ENCODE measurements at regions not wholly inside any gene's neighbourhood (a gene's known extent, or its start where the extent isn't known, plus 50 kb on each side); places are given as distances from the start of the nearest gene placed in this dataset.

DNA sequence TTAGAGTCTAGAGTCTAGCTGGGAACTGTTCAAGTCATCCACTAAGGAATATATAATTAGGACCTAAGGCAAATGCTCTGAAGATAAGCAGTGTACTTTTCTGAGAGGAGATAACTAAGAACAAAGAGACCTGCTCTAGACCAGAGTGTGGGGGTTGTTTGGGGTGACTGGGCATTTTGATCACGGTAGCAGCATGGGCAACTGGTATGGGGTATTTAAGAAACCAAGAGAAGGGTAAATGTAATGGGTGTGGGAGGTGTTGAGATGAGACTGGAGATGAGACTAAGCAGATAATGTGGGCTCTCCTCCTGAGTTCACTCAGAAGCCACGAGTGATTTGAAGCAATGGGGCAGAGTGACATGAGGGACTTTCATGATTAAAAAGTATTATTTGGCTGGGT lies 1082.9 kb downstream of the GATA3 start:
- TF ChIP-seq, protein P1, sequence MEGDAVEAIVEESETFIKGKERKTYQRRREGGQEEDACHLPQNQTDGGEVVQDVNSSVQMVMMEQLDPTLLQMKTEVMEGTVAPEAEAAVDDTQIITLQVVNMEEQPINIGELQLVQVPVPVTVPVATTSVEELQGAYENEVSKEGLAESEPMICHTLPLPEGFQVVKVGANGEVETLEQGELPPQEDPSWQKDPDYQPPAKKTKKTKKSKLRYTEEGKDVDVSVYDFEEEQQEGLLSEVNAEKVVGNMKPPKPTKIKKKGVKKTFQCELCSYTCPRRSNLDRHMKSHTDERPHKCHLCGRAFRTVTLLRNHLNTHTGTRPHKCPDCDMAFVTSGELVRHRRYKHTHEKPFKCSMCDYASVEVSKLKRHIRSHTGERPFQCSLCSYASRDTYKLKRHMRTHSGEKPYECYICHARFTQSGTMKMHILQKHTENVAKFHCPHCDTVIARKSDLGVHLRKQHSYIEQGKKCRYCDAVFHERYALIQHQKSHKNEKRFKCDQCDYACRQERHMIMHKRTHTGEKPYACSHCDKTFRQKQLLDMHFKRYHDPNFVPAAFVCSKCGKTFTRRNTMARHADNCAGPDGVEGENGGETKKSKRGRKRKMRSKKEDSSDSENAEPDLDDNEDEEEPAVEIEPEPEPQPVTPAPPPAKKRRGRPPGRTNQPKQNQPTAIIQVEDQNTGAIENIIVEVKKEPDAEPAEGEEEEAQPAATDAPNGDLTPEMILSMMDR (conservative IDR thresholded peaks at IDR 0.05; ENCODE audit: low read depth, low read length), result no peak
- no peak for TF ChIP-seq MAFK (IDR thresholded peaks at IDR 0.05; ENCODE audit: low read depth, low read length)
- TF ChIP-seq POLR2A (IDR thresholded peaks at IDR 0.05; ENCODE audit: low read depth, low read length), result no peak
- no peak for TF ChIP-seq RAD21 (IDR thresholded peaks at IDR 0.05; ENCODE audit: low read length)
- TF ChIP-seq MXI1 (IDR thresholded peaks at IDR 0.05; ENCODE audit: borderline replicate concordance, low read depth, low read length), result no peak
- TF ChIP-seq, protein P2, sequence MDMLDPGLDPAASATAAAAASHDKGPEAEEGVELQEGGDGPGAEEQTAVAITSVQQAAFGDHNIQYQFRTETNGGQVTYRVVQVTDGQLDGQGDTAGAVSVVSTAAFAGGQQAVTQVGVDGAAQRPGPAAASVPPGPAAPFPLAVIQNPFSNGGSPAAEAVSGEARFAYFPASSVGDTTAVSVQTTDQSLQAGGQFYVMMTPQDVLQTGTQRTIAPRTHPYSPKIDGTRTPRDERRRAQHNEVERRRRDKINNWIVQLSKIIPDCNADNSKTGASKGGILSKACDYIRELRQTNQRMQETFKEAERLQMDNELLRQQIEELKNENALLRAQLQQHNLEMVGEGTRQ (IDR thresholded peaks at IDR 0.05; ENCODE audit: low read depth, low read length), result no peak
- TF ChIP-seq, protein P3, sequence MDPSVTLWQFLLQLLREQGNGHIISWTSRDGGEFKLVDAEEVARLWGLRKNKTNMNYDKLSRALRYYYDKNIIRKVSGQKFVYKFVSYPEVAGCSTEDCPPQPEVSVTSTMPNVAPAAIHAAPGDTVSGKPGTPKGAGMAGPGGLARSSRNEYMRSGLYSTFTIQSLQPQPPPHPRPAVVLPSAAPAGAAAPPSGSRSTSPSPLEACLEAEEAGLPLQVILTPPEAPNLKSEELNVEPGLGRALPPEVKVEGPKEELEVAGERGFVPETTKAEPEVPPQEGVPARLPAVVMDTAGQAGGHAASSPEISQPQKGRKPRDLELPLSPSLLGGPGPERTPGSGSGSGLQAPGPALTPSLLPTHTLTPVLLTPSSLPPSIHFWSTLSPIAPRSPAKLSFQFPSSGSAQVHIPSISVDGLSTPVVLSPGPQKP (IDR thresholded peaks at IDR 0.05; ENCODE audit: borderline replicate concordance, low read depth, low read length), result no peak
- no peak for TF ChIP-seq CEBPB (IDR thresholded peaks at IDR 0.05; ENCODE audit: low read depth, low read length)
- no peak for TF ChIP-seq SMC3 (IDR thresholded peaks at IDR 0.05; ENCODE audit: low read depth, low read length)
- TF ChIP-seq RFX5 (IDR thresholded peaks at IDR 0.05; ENCODE audit: low read depth, low read length), result no peak
- no peak for TF ChIP-seq MAZ (IDR thresholded peaks at IDR 0.05; ENCODE audit: borderline replicate concordance, low read depth, low read length)
- TF ChIP-seq NFE2L2 (IDR thresholded peaks at IDR 0.05; ENCODE audit: low read depth, low read length), result no peak
- TF ChIP-seq BHLHE40 (IDR thresholded peaks at IDR 0.05; ENCODE audit: low read depth, low read length), result no peak
- TF ChIP-seq FOS (IDR thresholded peaks at IDR 0.05; ENCODE audit: low read depth, low read length), result no peak

Data from IMR-90 (cell line).